Prostate gland (tissue), 2 donors: ENCODE measurements at regions not wholly inside any gene's neighbourhood (a gene's known extent, or its start where the extent isn't known, plus 50 kb on each side); places are given as distances from the start of the nearest gene placed in this dataset.

Experiments used
- CTCF ChIP-seq, 4 experiments: fragments of 200-600 bp in 2 of 4; fragments of 450-650 bp in 2 of 4; sonication (generic) in 2 of 4; IDR thresholded peaks; 1 replicate in 3 of 4; 2 replicates in 1 of 4; pipeline ENCODE4 v1.5.1; 2016 to 2019; ENCODE audit warnings: antibody characterized with exemption in 4 of 4, mild to moderate bottlenecking in 2 of 4, moderate library complexity in 2 of 4
- POLR2A ChIP-seq: fragments of 450-650 bp; IDR thresholded peaks from one replicate; pipeline ENCODE4 v1.6.1; 2016; ENCODE audit warnings: antibody characterized with exemption, mild to moderate bottlenecking
- POLR2AphosphoS5 ChIP-seq: sonication (generic); formaldehyde crosslinking; IDR thresholded peaks from one replicate; pipeline ENCODE4 v1.6.1; 2017; ENCODE audit warnings: antibody characterized with exemption

GRCh38 chr9:81190659-81191058, 498.7 kb downstream of the TLE1 start:
- TF ChIP-seq POLR2A = no peak
- no peak for TF ChIP-seq CTCF (IDR thresholded peaks at IDR 0.05)
- no peak for TF ChIP-seq POLR2AphosphoS5
